ENCODE measurements at regions not wholly inside any gene's neighbourhood (a gene's known extent, or its start where the extent isn't known, plus 50 kb on each side); places are given as distances from the start of the nearest gene placed in this dataset.

- no peak for DNase-seq
These were observed 251.3 kb upstream of the MKI67 start for GRCh38 chr10:128377364-128377987.

GRCh38 chr10:128377988-128378387, 251.8 kb upstream of the MKI67 start:
- no peak for DNase-seq

- DNase-seq, result no peak
These were observed 254.7 kb upstream of the MKI67 start for GRCh38 chr10:128380946-128381345.

GRCh38 chr10:128382225-128382624, 256.0 kb upstream of the MKI67 start:
- no peak for DNase-seq

- no peak for DNase-seq
These were observed 258.6 kb upstream of the MKI67 start for GRCh38 chr10:128384831-128385230.

DNA sequence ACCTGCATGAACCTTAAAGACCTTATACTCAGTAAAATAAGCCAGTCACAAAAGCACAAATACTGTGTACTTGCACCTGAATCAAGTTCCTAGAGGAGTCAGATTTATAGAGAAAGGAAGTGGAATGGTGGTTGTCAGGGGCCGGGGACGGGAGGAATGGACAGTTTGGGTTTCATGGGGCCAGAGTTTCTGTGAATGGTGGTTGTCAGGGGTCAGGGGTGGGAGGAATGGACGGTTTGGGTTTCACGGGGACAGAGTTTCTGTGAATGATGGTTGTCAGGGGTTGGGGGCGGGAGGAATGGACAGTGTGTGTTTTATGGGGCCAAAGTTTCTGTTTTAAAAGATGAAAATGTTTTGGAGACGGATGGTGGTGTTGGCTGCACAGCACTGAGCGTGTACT, 260.0 kb upstream of the MKI67 start:
- DNase-seq, result no peak

DNA sequence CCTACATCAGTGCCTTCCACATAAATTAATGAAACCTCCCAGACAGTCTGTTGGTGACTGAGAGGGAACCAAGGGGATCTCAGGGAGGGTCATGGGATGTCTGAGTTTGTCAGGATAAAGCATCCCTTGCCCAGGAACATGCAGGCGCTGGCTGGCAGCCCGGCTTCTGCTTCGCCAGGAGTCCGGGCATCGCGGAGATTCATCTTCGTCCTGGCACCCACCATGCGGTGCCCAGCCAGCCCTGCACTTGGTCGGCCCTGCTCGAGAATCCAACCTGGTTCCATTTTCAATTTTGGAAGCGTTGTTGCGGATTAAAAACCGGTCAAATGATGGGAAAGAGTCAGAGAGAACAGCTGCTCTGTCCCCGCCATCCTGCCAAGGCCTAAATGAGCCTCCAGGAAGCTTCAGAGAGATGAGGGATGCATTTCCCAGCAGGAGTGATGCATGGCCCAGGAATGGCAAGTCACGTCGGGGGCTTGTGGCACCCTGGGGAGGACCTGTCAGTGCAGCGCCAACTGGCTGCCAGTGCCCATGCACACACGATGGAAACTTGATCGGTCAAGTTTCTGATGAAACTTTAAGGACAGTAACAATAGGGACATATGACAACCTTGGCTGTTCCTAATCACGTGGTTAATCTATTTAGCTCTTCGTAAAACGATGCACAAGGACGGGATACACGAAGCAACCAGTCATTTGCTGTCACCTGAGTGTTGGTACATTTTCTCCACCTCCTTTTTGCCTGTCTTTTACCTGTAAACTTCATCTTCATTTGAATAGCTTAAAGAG, 260.8 kb upstream of the MKI67 start:
- no peak for DNase-seq

- DNase-seq, result no peak
These were observed 264.4 kb upstream of the MKI67 start for GRCh38 chr10:128390596-128390995.

GRCh38 chr10:128393546-128393945, 267.3 kb upstream of the MKI67 start:
- no peak for DNase-seq

DNA sequence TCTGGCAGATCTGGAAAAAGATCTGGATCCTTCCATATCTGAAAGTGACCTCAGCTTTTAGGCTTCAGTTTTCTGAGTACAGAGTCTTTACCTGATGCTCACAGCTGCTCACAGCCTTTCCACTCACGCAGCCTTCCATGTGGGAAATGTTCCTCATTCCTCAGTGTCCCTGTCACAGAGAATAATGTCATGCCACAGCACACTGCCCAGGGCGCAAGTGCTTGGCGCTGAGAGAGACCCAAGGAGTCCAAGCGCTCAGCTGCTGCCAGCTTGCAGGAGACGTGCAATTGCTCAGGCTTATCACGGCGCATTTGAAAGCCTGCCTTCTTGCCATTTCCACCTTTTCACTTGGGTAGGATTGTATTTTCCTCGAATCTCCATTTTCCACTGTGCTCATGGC, 271.9 kb upstream of the MKI67 start:
- no peak for DNase-seq

GRCh38 chr10:128398999-128399398, 272.8 kb upstream of the MKI67 start:
- no peak for DNase-seq

GRCh38 chr10:128400564-128400963, 274.3 kb upstream of the MKI67 start:
- DNase-seq, result no peak

DNA sequence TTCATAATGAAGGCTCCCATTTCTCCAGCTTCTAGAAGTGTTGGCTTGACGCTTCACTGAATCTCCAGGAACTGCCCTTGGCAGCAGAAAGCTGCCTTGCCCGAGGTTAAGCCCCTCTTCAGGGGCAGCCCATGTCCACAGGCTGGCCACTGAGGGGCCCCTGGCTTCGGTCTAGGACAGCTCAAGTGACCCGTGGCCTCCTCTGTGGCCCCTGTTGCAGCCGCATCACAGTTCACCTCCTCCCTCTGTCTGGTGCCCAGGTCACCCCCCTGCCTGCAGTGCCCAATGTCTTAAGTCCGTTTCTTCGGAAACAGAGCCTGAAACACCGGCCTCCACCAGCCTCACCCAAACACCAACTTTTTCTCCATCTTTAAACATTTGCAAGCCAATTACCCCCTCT, 279.2 kb upstream of the MKI67 start:
- no peak for DNase-seq

GRCh38 chr10:128411643-128412042, 285.4 kb upstream of the MKI67 start:
- no peak for DNase-seq

- DNase-seq, result no peak
These were observed 288.3 kb upstream of the MKI67 start for GRCh38 chr10:128414568-128414967.

- no peak for DNase-seq
These were observed 290.0 kb upstream of the MKI67 start for GRCh38 chr10:128416231-128416630.

GRCh38 chr10:128417826-128418225, 291.6 kb upstream of the MKI67 start:
- no peak for DNase-seq

- DNase-seq, result no peak
These were observed 292.6 kb upstream of the MKI67 start for GRCh38 chr10:128418819-128419218.

GRCh38 chr10:128419466-128420019, 293.3 kb upstream of the MKI67 start:
- no peak for DNase-seq

DNA sequence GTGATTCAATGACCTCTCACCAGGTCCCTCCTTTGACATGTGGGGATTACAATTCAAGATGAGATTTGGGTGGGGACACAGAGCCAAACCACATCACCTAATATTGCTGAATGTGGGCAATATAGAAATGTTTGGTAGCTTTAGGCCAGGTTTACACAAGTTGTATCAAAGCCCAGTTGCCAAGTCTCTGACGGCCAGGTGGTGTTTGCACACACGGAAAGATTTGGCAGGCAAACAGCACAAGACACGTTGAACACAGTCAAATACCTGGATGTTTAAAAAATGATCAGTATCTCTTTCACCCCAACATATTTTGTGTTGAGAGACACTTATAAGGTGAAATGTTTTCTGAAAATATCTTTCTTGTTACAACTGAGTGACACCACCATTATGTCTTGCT, 294.4 kb upstream of the MKI67 start:
- DNase-seq, result no peak

DNA sequence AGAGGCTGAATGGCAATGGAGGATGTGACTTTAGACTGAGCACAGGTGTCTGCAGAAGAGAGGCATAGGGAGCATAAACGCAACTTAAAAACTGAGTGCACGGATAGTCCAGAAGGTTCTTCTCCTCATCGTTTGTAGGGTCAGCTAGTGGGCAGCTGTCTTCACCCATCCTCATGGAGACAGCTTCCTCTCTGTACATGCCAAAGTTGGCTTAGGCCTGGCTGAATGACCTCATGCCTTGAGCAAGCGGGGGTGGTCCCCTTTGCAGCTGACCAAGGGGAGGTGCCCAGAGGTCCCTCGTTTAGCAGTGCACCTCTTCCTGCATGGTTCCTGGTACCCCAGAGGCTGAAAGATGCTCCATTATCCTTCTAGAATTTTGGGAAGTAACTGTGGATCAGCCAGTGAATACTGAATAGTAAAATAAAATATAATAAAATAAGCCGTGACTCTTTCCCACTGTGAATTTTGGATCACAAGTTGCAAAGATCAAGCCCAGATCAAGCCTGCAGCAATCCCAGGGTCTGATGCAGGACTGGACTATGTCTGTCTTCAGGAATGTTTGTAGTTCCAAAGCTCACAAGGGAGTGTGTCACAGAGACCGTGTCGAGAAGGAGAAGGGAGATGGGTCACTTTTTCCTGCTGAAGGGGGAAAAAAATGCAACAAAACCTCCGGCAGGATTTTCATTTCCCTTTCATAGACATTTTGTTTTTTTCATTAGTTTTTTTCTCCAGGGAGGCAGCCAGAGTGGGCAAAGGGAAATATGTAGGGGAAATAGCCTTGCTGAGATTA, 295.3 kb upstream of the MKI67 start:
- no peak for DNase-seq

DNA sequence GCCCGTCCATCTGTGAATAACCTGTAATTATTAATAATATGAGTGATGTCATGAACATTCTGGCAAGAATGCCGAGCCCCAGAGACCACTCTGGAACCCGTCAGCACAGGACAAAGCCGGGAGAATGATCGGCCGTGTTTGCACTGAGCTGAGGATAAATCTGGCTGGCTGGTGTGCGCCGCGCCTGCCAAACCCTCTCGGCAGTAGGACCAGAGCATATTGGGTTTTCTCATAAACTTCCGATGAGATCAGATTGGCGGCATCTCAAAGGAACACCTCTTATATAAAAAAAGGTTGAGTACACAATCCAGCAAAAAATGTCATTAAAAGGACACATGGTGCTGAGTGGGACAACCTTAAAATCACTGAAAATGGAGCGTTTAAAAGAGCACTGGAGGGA, 296.0 kb upstream of the MKI67 start:
- DNase-seq, result no peak

GRCh38 chr10:128422999-128423398, 296.8 kb upstream of the MKI67 start:
- no peak for DNase-seq

DNA sequence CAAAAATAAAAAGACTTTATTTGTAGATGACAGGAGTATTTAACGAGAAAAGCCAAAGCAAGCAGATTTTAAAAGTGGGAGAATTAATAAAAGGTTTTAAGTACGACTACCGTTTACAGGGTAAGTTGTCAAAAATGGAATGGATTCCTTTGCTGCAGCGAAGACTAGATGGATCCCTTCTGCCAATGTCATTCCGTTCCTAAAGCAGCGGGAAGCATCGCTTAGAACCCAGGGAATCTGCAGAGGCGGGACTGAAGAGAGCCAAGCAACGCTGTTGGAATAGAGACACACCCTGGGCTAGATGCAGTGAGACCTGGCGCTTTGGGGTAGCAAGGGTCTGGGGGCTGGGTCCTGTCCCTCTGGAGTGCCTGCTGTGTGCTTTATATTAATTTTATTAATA, 303.1 kb upstream of the MKI67 start:
- DNase-seq, result no peak
